ENCODE measurements at regions not wholly inside any gene's neighbourhood (a gene's known extent, or its start where the extent isn't known, plus 50 kb on each side); places are given as distances from the start of the nearest gene placed in this dataset.
A peak's percentile ranks its signal among the peaks of the same experiment; 100 is the strongest.

GRCh38 chr16:51453251-51453650 is 302.2 kb upstream of the SALL1 start:
- no peaks in the 10 kb centered on the region for H3K36me3 ChIP-seq
- 72% methylated on average over 1 of the region's 1 CpG for WGBS
- H3K4me3 ChIP-seq, result no peak overlapping the region
- TF ChIP-seq POLR2AphosphoS5 (IDR thresholded peaks at IDR 0.05), result no peak
- TF ChIP-seq EP300 (IDR thresholded peaks at IDR 0.05), result no peak
- TF ChIP-seq, protein P1, sequence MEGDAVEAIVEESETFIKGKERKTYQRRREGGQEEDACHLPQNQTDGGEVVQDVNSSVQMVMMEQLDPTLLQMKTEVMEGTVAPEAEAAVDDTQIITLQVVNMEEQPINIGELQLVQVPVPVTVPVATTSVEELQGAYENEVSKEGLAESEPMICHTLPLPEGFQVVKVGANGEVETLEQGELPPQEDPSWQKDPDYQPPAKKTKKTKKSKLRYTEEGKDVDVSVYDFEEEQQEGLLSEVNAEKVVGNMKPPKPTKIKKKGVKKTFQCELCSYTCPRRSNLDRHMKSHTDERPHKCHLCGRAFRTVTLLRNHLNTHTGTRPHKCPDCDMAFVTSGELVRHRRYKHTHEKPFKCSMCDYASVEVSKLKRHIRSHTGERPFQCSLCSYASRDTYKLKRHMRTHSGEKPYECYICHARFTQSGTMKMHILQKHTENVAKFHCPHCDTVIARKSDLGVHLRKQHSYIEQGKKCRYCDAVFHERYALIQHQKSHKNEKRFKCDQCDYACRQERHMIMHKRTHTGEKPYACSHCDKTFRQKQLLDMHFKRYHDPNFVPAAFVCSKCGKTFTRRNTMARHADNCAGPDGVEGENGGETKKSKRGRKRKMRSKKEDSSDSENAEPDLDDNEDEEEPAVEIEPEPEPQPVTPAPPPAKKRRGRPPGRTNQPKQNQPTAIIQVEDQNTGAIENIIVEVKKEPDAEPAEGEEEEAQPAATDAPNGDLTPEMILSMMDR (IDR thresholded peaks at IDR 0.05), result no peak
- TF ChIP-seq POLR2A (IDR thresholded peaks at IDR 0.05; ENCODE audit: low read depth), result no peak
- no peaks in the 10 kb centered on the region for H3K9me3 ChIP-seq
- DNase-seq (ENCODE audit: extremely low spot score), result no peak
- intact Hi-C loops (cut with DNase I), result no loop called here
- no peak overlapping the region for H3K27ac ChIP-seq (replicated peaks in 1 of 4)
- H3K4me1 ChIP-seq, result no peaks in the 10 kb centered on the region
- H3K27me3 ChIP-seq, result peaks cover 0 to 4% (median 0%) of the 10 kb centered on the region in 4 donors

DNA sequence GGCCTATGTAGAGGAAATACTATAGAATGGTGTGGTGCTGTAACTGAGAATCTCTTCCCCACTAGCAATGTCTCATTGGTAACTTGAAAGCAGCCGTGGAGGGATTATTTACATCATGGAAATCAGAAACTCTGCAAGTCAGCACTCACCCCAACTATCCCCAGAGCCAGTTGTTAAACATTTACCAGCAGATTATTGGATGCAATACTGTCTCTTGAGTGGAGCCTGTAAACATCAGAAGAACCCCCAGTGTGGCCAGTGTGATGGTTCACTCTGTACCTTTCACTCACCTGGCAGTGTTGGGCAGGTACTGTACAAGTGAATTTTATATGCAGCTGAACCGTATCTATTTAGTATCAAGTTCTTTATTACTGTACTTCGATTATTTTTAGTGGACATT is 299.8 kb upstream of the SALL1 start:
- intact Hi-C loops (cut with DNase I), result no loop called here
- TF ChIP-seq POLR2AphosphoS5 (IDR thresholded peaks at IDR 0.05) (no peak), POLR2A (IDR thresholded peaks at IDR 0.05; ENCODE audit: low read depth) (no peak)
- TF ChIP-seq, protein P1 (IDR thresholded peaks at IDR 0.05), result no peak
- Histone ChIP-seq H3K4me1 (no peaks in the 10 kb centered on the region), H3K4me3 (no peak overlapping the region), H3K27me3 (peaks cover 0 to 4% (median 0%) of the 10 kb centered on the region in 4 donors), H3K36me3 (no peaks in the 10 kb centered on the region), H3K9me3 (no peaks in the 10 kb centered on the region), H3K27ac (replicated peaks in 1 of 4) (no peak overlapping the region)
- WGBS, result 72% methylated on average over 3 of the region's 3 CpGs
- DNase-seq (ENCODE audit: extremely low spot score), result peak; percentile 68

DNA sequence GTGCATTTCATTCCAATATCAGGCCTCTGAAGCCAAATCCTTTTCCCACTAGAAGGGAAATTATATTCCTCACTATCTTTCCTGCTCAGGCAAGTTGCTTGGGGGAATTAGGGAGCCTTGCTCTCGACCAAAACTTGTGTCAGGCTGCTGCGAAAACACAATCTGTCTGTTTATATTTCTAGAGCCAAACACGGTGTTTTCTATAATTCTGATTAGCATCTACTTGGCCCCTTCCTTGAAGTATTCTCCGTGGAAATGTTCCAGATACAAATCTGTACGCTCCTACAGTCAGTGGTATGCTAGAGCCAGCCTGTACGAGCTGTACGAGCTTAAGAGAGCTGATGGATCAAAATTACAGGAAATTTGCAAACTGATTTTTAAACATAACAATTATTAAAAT is 299.3 kb upstream of the SALL1 start:
- 37% methylated on average over 7 of the region's 7 CpGs for WGBS
- Histone ChIP-seq H3K27ac (replicated peaks in 1 of 4) (no peak overlapping the region), H3K27me3 (peaks cover 0 to 4% (median 0%) of the 10 kb centered on the region in 4 donors), H3K4me1 (no peaks in the 10 kb centered on the region), H3K4me3 (no peak overlapping the region), H3K36me3 (no peaks in the 10 kb centered on the region), H3K9me3 (no peaks in the 10 kb centered on the region)
- TF ChIP-seq, protein P1 (IDR thresholded peaks at IDR 0.05), result no peak
- no peak for TF ChIP-seq POLR2AphosphoS5 (IDR thresholded peaks at IDR 0.05)
- TF ChIP-seq EP300 (IDR thresholded peaks at IDR 0.05), result no peak
- TF ChIP-seq POLR2A (IDR thresholded peaks at IDR 0.05; ENCODE audit: low read depth), result no peak
- intact Hi-C loops (cut with DNase I), result no loop called here
- DNase-seq (ENCODE audit: extremely low spot score), result peak; percentile 42

- H3K27me3 ChIP-seq, result peaks cover 0 to 4% (median 0%) of the 10 kb centered on the region in 4 donors
- no peaks in the 10 kb centered on the region for H3K9me3 ChIP-seq
- no peaks in the 10 kb centered on the region for H3K4me1 ChIP-seq
- DNase-seq (ENCODE audit: extremely low spot score), result no peak
- TF ChIP-seq POLR2A (IDR thresholded peaks at IDR 0.05; ENCODE audit: low read depth), result no peak
- TF ChIP-seq, protein P1 (IDR thresholded peaks at IDR 0.05), result no peak
- H3K27ac ChIP-seq (replicated peaks in 1 of 4), result no peak overlapping the region
- WGBS, result 46% methylated on average over 8 of the region's 8 CpGs
- no peaks in the 10 kb centered on the region for H3K36me3 ChIP-seq
- intact Hi-C loops (cut with DNase I), result no loop called here
- no peak overlapping the region for H3K4me3 ChIP-seq
These were observed 298.4 kb upstream of the SALL1 start for GRCh38 chr16:51449441-51449840.

GRCh38 chr16:51445250-51445649 is 294.2 kb upstream of the SALL1 start:
- H3K27me3 ChIP-seq, result peaks cover 0 to 19% (median 0%) of the 10 kb centered on the region in 4 donors
- intact Hi-C loops (cut with DNase I), result no loop called here
- 80% methylated on average over 4 of the region's 4 CpGs for WGBS
- TF ChIP-seq, protein P1 (IDR thresholded peaks at IDR 0.05), result no peak
- no peak for TF ChIP-seq POLR2AphosphoS5 (IDR thresholded peaks at IDR 0.05)
- no peak for TF ChIP-seq EP300 (IDR thresholded peaks at IDR 0.05)
- TF ChIP-seq POLR2A (IDR thresholded peaks at IDR 0.05; ENCODE audit: low read depth), result no peak
- no peak overlapping the region for H3K27ac ChIP-seq (replicated peaks in 1 of 4)
- no peaks in the 10 kb centered on the region for H3K9me3 ChIP-seq
- H3K4me3 ChIP-seq, result no peak overlapping the region
- no peaks in the 10 kb centered on the region for H3K36me3 ChIP-seq
- no peaks in the 10 kb centered on the region for H3K4me1 ChIP-seq
- no peak for DNase-seq (ENCODE audit: extremely low spot score)
